Calu3 (cell line): ENCODE measurements at regions not wholly inside any gene's neighbourhood (a gene's known extent, or its start where the extent isn't known, plus 50 kb on each side); places are given as distances from the start of the nearest gene placed in this dataset.
"Not testable (repeated sequence)": the region's sequence is repeated elsewhere in the genome, so short reads cannot be mapped to it uniquely, and the experiment has no call there.

Experiments
- BruUV-seq: library from RNA; stranded (reverse); fragments of 400-500 nt; replicated peaks from 2 replicates; lab custom pipeline; 2021; lab: Mats Ljungman, UMichigan
- CTCF ChIA-PET: fragments of 300-600 bp; sonication (Branson Sonifier 250); formaldehyde crosslinking; loops from one replicate; lab custom pipeline; 2022; ENCODE audit warnings: antibody characterized with exemption; lab: Charles Lee
- DNase-seq: peaks from one replicate; pipeline ENCODE4 v3.0.0; 2022
- H3K27ac Mint-ChIP-seq: one replicate; pipeline ENCODE4 v1.8.0; 2022; ENCODE audit warnings: mixed read lengths; ENCODE audit not compliant: unreplicated experiment
- H3K27me3 Mint-ChIP-seq: one replicate; pipeline ENCODE4 v1.8.0; 2022; ENCODE audit warnings: mixed read lengths; ENCODE audit not compliant: unreplicated experiment
- H3K36me3 Mint-ChIP-seq: one replicate; pipeline ENCODE4 v1.8.0; 2022; ENCODE audit warnings: mild to moderate bottlenecking, moderate library complexity, mixed read lengths; ENCODE audit not compliant: insufficient read depth, unreplicated experiment
- H3K4me1 Mint-ChIP-seq: one replicate; pipeline ENCODE4 v1.8.0; 2022; ENCODE audit warnings: mild to moderate bottlenecking, low read depth, mixed read lengths; ENCODE audit not compliant: unreplicated experiment
- H3K4me3 Mint-ChIP-seq: one replicate; pipeline ENCODE4 v1.8.0; 2022; ENCODE audit warnings: mild to moderate bottlenecking, low read depth, moderate library complexity, mixed read lengths; ENCODE audit not compliant: unreplicated experiment
- H3K9me3 Mint-ChIP-seq: one replicate; pipeline ENCODE4 v1.8.0; 2022; ENCODE audit warnings: low read depth, mixed read lengths; ENCODE audit not compliant: unreplicated experiment
- intact Hi-C: fragments of 100-400 bp; cut with micrococcal nuclease; formaldehyde crosslinking; loops from one replicate; pipeline ENCODE4 v1.10.0; 2022; ENCODE audit not compliant: unreplicated experiment
- TF ChIP-seq, protein P1 (sequence below): fragments of 200-600 bp; IDR thresholded peaks from one replicate; pipeline ENCODE4 v1.8.0; 2022; ENCODE audit warnings: antibody characterized with exemption; ENCODE audit not compliant: unreplicated experiment

DNA sequence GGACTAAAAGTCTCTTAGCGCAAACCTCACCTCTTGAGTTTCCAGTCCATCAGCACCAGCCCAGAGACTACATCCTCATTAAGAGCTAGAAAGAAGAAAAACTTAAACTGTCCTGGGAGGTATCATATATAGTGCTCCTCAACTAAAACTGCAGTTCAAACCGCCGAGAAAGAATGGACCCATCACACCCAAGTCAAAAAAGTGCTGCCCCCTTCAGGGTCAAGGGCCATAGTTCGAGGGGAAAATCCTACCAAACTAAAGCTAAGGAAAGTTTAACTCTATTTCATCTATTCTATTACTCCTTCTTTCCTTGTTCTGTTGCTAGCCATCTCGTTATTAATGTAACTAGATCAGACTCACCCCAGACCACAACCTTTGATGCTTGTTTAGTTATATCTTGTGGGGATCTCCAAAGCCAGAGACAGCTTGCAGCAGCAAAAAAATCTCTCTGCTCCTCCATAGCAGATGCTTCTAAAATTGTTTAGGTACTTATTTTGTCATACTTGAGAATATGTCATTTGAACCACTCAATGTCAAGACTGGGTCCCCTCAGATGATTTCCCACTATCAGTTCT, 134.5 kb upstream of the RMP24 start:
- H3K9me3 Mint-ChIP-seq: no peaks in the 10 kb centered on the region
- BruUV-seq: no TSS peak
- CTCF ChIA-PET: interaction anchor here (1.0 kb wide), 1 partner anchor 24 kb away, joined by 3 read pairs; no protein-coding TSS in a partner anchor
- H3K27me3 Mint-ChIP-seq: peaks cover 86% of the 10 kb centered on the region
- H3K36me3 Mint-ChIP-seq: no peaks in the 10 kb centered on the region
- H3K27ac Mint-ChIP-seq: no peak overlapping the region
- no peak overlapping the region for H3K4me3 Mint-ChIP-seq
- DNase-seq: no peak
- no peaks in the 10 kb centered on the region for H3K4me1 Mint-ChIP-seq
- intact Hi-C loops: no loop called here
- TF ChIP-seq, protein P1, sequence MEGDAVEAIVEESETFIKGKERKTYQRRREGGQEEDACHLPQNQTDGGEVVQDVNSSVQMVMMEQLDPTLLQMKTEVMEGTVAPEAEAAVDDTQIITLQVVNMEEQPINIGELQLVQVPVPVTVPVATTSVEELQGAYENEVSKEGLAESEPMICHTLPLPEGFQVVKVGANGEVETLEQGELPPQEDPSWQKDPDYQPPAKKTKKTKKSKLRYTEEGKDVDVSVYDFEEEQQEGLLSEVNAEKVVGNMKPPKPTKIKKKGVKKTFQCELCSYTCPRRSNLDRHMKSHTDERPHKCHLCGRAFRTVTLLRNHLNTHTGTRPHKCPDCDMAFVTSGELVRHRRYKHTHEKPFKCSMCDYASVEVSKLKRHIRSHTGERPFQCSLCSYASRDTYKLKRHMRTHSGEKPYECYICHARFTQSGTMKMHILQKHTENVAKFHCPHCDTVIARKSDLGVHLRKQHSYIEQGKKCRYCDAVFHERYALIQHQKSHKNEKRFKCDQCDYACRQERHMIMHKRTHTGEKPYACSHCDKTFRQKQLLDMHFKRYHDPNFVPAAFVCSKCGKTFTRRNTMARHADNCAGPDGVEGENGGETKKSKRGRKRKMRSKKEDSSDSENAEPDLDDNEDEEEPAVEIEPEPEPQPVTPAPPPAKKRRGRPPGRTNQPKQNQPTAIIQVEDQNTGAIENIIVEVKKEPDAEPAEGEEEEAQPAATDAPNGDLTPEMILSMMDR: no peak

DNA sequence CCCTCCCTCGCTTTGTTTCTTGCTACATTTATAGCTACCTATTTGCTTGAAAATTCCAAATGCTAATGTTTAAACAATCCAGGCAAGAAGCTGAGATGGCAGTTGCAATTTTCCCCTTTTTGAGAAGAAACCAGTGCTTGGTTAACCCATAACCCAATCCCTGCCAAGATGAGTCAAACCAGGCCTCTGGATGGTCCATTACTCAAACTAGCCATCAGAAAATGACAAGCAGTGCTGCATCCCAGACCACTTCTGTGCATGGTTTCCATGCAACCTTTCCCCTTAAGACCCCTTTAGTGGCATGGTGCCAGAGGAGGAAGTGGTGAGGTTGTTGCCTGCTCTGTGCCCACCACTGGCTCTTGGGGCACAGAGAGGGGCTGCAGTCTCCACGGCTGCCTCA, 131.2 kb upstream of the RMP24 start:
- H3K9me3 Mint-ChIP-seq: no peaks in the 10 kb centered on the region
- intact Hi-C loops: no loop called here
- peaks cover 58% of the 10 kb centered on the region for H3K27me3 Mint-ChIP-seq
- CTCF ChIA-PET: no interaction called here
- no peak overlapping the region for H3K4me3 Mint-ChIP-seq
- TF ChIP-seq, protein P1: no peak
- H3K36me3 Mint-ChIP-seq: no peaks in the 10 kb centered on the region
- no peak for DNase-seq
- no peaks in the 10 kb centered on the region for H3K4me1 Mint-ChIP-seq
- no TSS peak for BruUV-seq
- H3K27ac Mint-ChIP-seq: no peak overlapping the region

DNA sequence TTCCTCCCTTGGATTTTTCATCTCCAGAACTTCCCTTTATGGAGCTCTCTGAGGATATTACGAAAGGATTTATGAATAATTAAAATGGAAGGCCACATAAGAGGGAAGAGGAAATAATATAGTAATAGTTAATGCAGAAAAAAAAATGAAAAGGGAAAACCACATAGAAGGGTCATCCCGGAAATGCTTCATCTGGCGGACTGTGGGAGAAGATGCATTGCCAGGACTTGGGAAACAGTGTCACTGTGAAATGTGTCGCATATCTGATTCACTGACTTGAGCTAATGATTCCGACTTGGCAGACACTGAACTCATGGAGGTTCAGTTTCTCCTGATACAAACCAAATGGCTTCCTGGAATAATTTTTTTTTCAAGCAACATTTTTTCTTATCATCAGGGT, 129.9 kb upstream of the RMP24 start:
- CTCF ChIA-PET: no interaction called here
- BruUV-seq: no TSS peak
- H3K27me3 Mint-ChIP-seq: peaks cover 45% of the 10 kb centered on the region
- no peaks in the 10 kb centered on the region for H3K4me1 Mint-ChIP-seq
- no peak overlapping the region for H3K4me3 Mint-ChIP-seq
- no peaks in the 10 kb centered on the region for H3K36me3 Mint-ChIP-seq
- DNase-seq: no peak
- TF ChIP-seq, protein P1: no peak
- H3K27ac Mint-ChIP-seq: no peak overlapping the region
- intact Hi-C loops: no loop called here
- H3K9me3 Mint-ChIP-seq: no peaks in the 10 kb centered on the region

DNA sequence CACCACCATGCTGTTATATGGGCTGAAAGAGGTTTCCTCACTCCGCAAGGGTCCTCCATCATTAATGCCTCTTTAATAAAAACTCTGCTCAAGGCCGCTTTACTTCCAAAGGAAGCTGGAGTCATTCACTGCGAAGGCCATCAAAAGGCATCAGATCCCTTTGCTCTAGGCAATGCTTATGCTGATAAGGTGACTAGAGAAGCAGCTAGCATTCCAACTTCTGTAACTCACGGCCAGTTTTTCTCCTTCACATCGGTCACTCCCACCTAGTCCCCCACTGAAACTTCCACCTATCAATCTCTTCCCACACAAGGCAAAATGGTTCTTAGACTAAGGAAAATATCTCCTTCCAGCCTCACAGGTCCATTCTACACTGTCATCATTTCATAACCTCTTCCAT, 124.2 kb upstream of the RMP24 start:
- H3K27ac Mint-ChIP-seq, H3K36me3 Mint-ChIP-seq, H3K9me3 Mint-ChIP-seq, BruUV-seq, DNase-seq, H3K4me3 Mint-ChIP-seq, intact Hi-C loops, CTCF ChIA-PET, H3K4me1 Mint-ChIP-seq: not testable (repeated sequence)
- H3K27me3 Mint-ChIP-seq: peaks cover 20% of the 10 kb centered on the region

DNA sequence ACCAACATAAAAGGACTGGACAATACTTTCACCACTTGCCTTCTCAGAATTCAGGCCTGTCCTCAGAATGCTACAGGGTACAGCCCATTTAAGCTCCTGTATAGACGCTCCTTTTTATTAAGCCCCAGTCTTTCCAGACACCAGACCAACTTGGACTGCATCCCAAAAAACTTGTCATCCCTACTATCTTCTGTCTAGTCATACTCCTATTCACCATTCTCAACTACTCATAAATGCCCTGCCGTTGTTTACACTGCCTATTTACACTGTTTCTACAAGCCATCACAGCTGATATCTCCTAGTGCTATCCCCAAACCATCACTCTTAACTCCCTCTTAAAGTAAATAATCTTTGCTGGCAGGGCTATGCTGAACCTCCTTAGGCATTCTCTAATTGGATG, 123.2 kb upstream of the RMP24 start:
- CTCF ChIA-PET, H3K9me3 Mint-ChIP-seq, DNase-seq, H3K4me3 Mint-ChIP-seq, H3K36me3 Mint-ChIP-seq, H3K27ac Mint-ChIP-seq, BruUV-seq, H3K4me1 Mint-ChIP-seq, intact Hi-C loops: not testable (repeated sequence)
- H3K27me3 Mint-ChIP-seq: peaks cover 24% of the 10 kb centered on the region
